ENCODE measurements at regions not wholly inside any gene's neighbourhood (a gene's known extent, or its start where the extent isn't known, plus 50 kb on each side); places are given as distances from the start of the nearest gene placed in this dataset.
"Not testable (repeated sequence)": the region's sequence is repeated elsewhere in the genome, so short reads cannot be mapped to it uniquely, and the experiment has no call there.

- H3K36me3 Mint-ChIP-seq (ENCODE audit: unreplicated experiment), result no peaks in the 10 kb centered on the region
- no peaks in the 10 kb centered on the region for H3K4me1 Mint-ChIP-seq (ENCODE audit: low read depth, unreplicated experiment)
- no peak for TF ChIP-seq CTCF (IDR thresholded peaks at IDR 0.05; ENCODE audit: partially characterized antibody, unreplicated experiment)
- H3K27ac Mint-ChIP-seq (ENCODE audit: unreplicated experiment), result no peak overlapping the region
- no peaks in the 10 kb centered on the region for H3K9me3 Mint-ChIP-seq (ENCODE audit: unreplicated experiment)
- H3K27me3 Mint-ChIP-seq (ENCODE audit: unreplicated experiment), result no peaks in the 10 kb centered on the region
- no peak overlapping the region for H3K4me3 Mint-ChIP-seq (ENCODE audit: unreplicated experiment)
- no peak for DNase-seq
Observed at GRCh38 chr17:71803656-71804284, 317.1 kb upstream of the SOX9 start.

GRCh38 chr17:71809537-71809936 lies 311.3 kb upstream of the SOX9 start:
- Mint-ChIP-seq H3K4me1 (ENCODE audit: low read depth, unreplicated experiment) (no peaks in the 10 kb centered on the region), H3K4me3 (ENCODE audit: unreplicated experiment) (no peak overlapping the region), H3K27ac (ENCODE audit: unreplicated experiment) (no peak overlapping the region), H3K36me3 (ENCODE audit: unreplicated experiment) (no peaks in the 10 kb centered on the region), H3K9me3 (ENCODE audit: unreplicated experiment) (no peaks in the 10 kb centered on the region), H3K27me3 (ENCODE audit: unreplicated experiment) (peaks cover 4% of the 10 kb centered on the region)
- no peak for TF ChIP-seq CTCF (IDR thresholded peaks at IDR 0.05; ENCODE audit: partially characterized antibody, unreplicated experiment)
- DNase-seq, result no peak

GRCh38 chr17:71813861-71814260 lies 307.0 kb upstream of the SOX9 start:
- H3K9me3 Mint-ChIP-seq (ENCODE audit: unreplicated experiment); H3K36me3 Mint-ChIP-seq (ENCODE audit: unreplicated experiment); H3K4me3 Mint-ChIP-seq (ENCODE audit: unreplicated experiment); H3K27ac Mint-ChIP-seq (ENCODE audit: unreplicated experiment); H3K27me3 Mint-ChIP-seq (ENCODE audit: unreplicated experiment); DNase-seq; H3K4me1 Mint-ChIP-seq (ENCODE audit: low read depth, unreplicated experiment): not testable (repeated sequence)

DNA sequence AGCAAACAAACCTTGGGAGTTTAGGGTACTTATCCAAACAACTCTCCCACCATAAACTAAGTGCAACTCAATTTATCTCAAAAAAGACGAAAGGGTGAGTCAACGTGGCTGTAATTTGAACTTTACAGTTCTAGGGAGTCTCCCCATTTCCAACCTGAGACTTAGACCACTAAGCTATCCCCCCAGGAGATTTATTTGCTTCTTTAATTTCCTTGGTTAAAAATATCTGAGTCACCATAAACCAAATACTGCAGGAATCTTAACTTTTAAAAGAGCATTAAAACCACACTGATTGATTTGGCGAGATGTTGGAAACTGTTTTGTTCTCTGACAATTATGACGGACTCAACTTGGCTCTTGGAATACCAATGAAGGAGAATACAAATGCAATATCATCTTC lies 299.3 kb upstream of the SOX9 start:
- Mint-ChIP-seq H3K4me3 (ENCODE audit: unreplicated experiment) (no peak overlapping the region), H3K36me3 (ENCODE audit: unreplicated experiment) (no peaks in the 10 kb centered on the region), H3K9me3 (ENCODE audit: unreplicated experiment) (peaks cover 1% of the 10 kb centered on the region), H3K27me3 (ENCODE audit: unreplicated experiment) (no peaks in the 10 kb centered on the region), H3K27ac (ENCODE audit: unreplicated experiment) (no peak overlapping the region), H3K4me1 (ENCODE audit: low read depth, unreplicated experiment) (no peaks in the 10 kb centered on the region)
- DNase-seq, result no peak
- no peak for TF ChIP-seq CTCF (IDR thresholded peaks at IDR 0.05; ENCODE audit: partially characterized antibody, unreplicated experiment)

GRCh38 chr17:71824671-71825070 lies 296.1 kb upstream of the SOX9 start:
- no peak for TF ChIP-seq CTCF (IDR thresholded peaks at IDR 0.05; ENCODE audit: partially characterized antibody, unreplicated experiment)
- no peak overlapping the region for H3K4me3 Mint-ChIP-seq (ENCODE audit: unreplicated experiment)
- H3K36me3 Mint-ChIP-seq (ENCODE audit: unreplicated experiment), result no peaks in the 10 kb centered on the region
- DNase-seq, result no peak
- H3K27me3 Mint-ChIP-seq (ENCODE audit: unreplicated experiment), result no peaks in the 10 kb centered on the region
- peaks cover 14% of the 10 kb centered on the region for H3K4me1 Mint-ChIP-seq (ENCODE audit: low read depth, unreplicated experiment)
- peaks cover 1% of the 10 kb centered on the region for H3K9me3 Mint-ChIP-seq (ENCODE audit: unreplicated experiment)
- no peak overlapping the region for H3K27ac Mint-ChIP-seq (ENCODE audit: unreplicated experiment)

Measured in glutamatergic neuron (in vitro differentiated cells).